Mesenteric fat pad (tissue), 1 donor: ENCODE measurements at regions not wholly inside any gene's neighbourhood (a gene's known extent, or its start where the extent isn't known, plus 50 kb on each side); places are given as distances from the start of the nearest gene placed in this dataset.
"Not testable (repeated sequence)": the region's sequence is repeated elsewhere in the genome, so short reads cannot be mapped to it uniquely, and the experiment has no call there.

ENCODE experiments used
- DNase-seq: peaks from one replicate; pipeline ENCODE4 v3.0.0-alpha.2; 2020; ENCODE audit warnings: low spot score
- donor health status: DM: yes; HTN: yes; CAD: no.

- no peak for DNase-seq
These were observed 588.8 kb downstream of the REEP3 start for GRCh38 chr10:64109926-64110495.

- DNase-seq, result no peak
These were observed 591.6 kb downstream of the REEP3 start for GRCh38 chr10:64112701-64113355.

- DNase-seq, result no peak
These were observed 592.2 kb downstream of the REEP3 start for GRCh38 chr10:64113375-64113774.

GRCh38 chr10:64113792-64114191 is 592.6 kb downstream of the REEP3 start:
- DNase-seq, result no peak

GRCh38 chr10:64115471-64115870 is 594.3 kb downstream of the REEP3 start:
- DNase-seq, result no peak

GRCh38 chr10:64115908-64116643 is 594.9 kb downstream of the REEP3 start:
- DNase-seq, result no peak

- no peak for DNase-seq
These were observed 595.5 kb downstream of the REEP3 start for GRCh38 chr10:64116707-64117106.

- no peak for DNase-seq
These were observed 597.5 kb downstream of the REEP3 start for GRCh38 chr10:64118736-64119135.

GRCh38 chr10:64120301-64120980 is 599.2 kb downstream of the REEP3 start:
- DNase-seq, result not testable (repeated sequence)

- no peak for DNase-seq
These were observed 609.0 kb downstream of the REEP3 start for GRCh38 chr10:64130152-64130551.

- no peak for DNase-seq
These were observed 613.5 kb downstream of the REEP3 start for GRCh38 chr10:64134676-64135075.

- no peak for DNase-seq
These were observed 621.2 kb downstream of the REEP3 start for GRCh38 chr10:64142395-64142794.

GRCh38 chr10:64148607-64149006 is 627.4 kb downstream of the REEP3 start:
- no peak for DNase-seq

GRCh38 chr10:64156166-64156565 is 635.0 kb downstream of the REEP3 start:
- DNase-seq, result no peak

GRCh38 chr10:64158551-64158950 is 637.4 kb downstream of the REEP3 start:
- no peak for DNase-seq

GRCh38 chr10:64159910-64160872 is 639.0 kb downstream of the REEP3 start:
- no peak for DNase-seq

- no peak for DNase-seq
These were observed 649.6 kb downstream of the REEP3 start for GRCh38 chr10:64170791-64171190.

GRCh38 chr10:64173826-64174225 is 652.6 kb downstream of the REEP3 start:
- DNase-seq, result no peak

GRCh38 chr10:64174666-64175255 is 653.6 kb downstream of the REEP3 start:
- no peak for DNase-seq

GRCh38 chr10:64175271-64175962 is 654.2 kb downstream of the REEP3 start:
- DNase-seq, result no peak
